ENCODE measurements at regions not wholly inside any gene's neighbourhood (a gene's known extent, or its start where the extent isn't known, plus 50 kb on each side); places are given as distances from the start of the nearest gene placed in this dataset.

- no peak for DNase-seq
These were observed 133.6 kb downstream of the UBE2E3 start for GRCh38 chr2:181114021-181114420.

GRCh38 chr2:181116261-181116660, 135.9 kb downstream of the UBE2E3 start:
- DNase-seq = no peak

GRCh38 chr2:181117206-181117925, 137.0 kb downstream of the UBE2E3 start:
- no peak for DNase-seq

DNA sequence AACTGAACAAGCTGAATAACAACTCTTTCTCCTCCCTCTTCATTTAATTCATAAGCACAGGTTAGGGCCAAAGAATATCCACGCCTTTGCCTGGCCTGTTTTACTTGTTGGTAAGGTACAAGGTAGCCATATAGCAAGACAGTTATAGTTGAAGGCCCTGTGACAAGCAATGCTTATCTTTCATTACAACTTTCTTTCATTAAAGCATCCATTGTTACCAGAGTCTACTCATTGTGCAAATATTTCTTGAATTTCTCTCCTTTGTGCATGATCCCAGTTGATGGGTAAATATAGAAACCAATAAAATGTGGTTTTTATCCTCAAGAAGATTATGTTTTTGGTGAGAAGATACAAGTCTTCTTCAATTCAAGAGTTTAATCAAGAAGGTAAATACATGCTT, 140.2 kb downstream of the UBE2E3 start:
- DNase-seq = no peak

DNA sequence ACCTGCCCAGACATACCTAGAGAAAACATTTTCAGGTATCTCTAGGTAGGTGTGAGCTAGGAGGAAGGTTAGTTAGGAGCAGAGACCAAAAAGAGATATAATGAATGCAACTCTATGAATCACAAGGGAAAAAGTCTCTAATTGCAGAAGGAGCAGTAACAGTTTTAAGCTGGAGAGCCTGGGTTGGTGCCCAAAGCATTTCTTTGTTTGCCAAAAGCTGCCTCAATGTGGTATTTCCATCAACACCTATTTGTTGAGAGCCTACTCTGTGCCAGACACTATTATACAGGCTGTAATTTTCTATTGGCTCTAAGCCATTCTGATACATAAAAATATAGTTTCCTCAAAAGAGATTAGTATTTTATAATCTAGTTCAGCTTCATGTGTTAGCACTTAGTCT, 141.6 kb downstream of the UBE2E3 start:
- DNase-seq = no peak

GRCh38 chr2:181122601-181123000, 142.2 kb downstream of the UBE2E3 start:
- DNase-seq = no peak

- DNase-seq = peak; percentile 51
These were observed 143.4 kb downstream of the UBE2E3 start for GRCh38 chr2:181123798-181124231.

DNA sequence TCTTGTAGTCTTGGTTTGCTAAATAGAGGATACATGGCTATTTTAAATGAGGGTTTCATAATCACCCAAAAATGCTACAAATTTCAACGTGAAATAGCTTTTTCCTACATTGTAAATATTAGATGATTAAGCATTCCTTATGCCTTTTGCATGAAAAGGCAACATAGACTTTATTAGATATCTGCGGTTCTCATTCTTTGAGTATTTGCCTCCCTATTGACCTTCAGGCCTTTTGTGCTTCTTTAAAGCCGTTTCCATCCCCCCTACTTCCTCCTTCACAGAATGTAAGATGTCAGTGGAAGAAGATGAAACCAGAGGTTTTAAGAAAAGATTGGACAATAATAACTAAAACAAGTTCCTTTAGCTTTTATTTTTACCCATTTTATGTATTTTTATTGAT, 144.1 kb downstream of the UBE2E3 start:
- DNase-seq = no peak

DNA sequence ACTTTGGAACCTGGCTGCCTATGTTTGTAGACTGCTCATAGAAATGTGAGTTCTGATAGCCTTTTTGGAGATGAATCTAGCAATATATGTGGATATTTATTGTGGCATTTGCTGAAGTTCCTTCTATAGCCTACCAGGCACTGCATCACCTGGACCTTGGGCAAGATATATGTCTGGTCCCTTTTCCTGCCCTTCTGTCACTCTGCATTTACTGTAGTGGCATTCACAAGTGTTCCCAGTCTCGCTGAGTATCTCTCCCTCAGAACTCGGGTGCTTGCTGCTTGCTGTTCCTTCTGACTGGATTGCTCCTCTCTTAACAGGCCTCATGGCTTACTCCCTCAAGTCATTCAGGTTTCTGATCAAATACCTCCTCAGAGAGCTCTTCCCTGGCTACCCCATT, 145.0 kb downstream of the UBE2E3 start:
- DNase-seq = no peak

DNA sequence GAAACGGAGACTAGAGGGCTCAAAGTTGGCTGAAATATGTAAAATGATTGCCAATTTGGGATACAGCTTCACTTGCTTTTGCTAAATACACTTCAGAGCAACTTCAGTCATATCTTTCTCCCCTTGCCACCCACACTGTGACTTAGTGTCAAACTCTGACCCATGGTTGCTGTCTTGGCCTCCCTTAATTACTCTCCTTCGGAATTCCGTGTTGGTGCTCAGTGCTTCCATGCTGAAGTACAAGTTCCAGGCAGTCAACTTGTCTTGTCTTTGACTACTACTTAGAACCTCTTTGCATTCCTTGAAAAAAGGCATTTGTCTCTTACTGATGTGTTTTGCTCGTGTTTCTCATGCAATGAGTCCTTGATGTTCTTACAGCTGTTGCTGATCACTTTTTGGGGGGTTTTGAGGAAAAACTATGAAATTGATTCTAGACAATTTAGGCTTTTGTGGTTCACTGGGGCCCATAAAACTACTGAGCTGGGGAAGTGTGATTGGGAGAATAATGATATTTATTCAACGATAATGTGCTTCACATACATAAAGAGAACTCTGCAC, 146.0 kb downstream of the UBE2E3 start:
- DNase-seq = no peak

DNA sequence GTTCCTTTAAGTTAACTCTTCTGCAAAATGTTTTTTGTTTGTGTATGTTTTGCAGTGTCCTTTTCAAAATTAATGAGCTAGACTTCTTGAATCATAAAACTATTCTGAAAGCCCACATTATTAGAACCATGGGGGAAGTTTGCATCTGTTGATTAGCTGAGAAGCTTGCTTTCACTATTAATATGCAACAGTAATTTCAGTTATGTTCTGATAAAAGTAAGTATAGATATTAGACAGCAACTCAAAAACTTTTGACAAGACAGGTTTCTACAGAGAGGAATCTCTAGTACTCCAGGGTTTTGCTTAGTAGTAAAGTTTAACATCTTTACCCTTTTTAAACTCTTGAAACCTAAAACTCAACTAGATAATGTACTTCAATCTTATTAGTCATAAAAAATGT, 147.8 kb downstream of the UBE2E3 start:
- no peak for DNase-seq

- no peak for DNase-seq
These were observed 149.1 kb downstream of the UBE2E3 start for GRCh38 chr2:181129364-181130056.

GRCh38 chr2:181130686-181131085, 150.3 kb downstream of the UBE2E3 start:
- no peak for DNase-seq

- DNase-seq = no peak
These were observed 151.2 kb downstream of the UBE2E3 start for GRCh38 chr2:181131584-181131983.

- no peak for DNase-seq
These were observed 158.4 kb downstream of the UBE2E3 start for GRCh38 chr2:181138816-181139215.

- DNase-seq = no peak
These were observed 159.4 kb downstream of the UBE2E3 start for GRCh38 chr2:181139831-181140230.

DNA sequence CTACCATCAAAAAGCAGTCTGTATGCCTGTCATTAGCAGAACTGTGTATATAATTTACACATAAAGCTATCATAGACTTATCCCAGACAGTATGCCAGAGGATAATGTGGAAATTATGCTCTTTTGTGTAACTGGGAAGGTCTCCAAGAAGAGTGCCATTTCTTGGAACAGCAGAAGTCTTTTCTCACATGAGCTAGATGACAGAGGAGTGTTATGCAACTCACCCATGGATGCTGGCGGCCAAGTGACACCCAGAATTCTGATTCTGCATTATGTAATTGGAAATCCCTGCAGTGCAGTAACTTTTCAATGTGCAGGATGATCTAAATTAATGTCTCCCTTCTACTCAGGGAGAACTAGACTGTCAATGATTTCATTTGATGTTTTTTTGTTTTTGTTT, 160.0 kb downstream of the UBE2E3 start:
- DNase-seq = no peak

- DNase-seq = no peak
These were observed 160.5 kb downstream of the UBE2E3 start for GRCh38 chr2:181140928-181141327.

DNA sequence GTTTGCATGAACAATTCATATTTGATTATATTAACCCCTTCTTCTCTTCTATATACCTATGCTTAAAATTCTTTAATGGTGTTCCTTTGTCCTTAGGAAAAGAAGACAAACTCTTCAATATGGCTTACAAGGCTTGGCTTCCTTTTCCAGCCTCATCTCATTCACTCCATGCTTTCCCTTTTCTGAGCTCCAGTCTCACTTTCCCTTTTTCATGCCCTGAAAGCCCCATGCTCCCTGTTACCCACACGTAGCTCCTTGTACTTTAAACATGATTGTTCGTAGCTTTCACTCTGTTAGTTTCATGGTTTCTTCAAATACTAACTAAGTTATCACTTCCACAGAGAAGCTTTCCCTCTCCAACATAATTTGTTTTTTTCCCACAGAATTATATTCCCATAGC, 161.3 kb downstream of the UBE2E3 start:
- DNase-seq = no peak

DNA sequence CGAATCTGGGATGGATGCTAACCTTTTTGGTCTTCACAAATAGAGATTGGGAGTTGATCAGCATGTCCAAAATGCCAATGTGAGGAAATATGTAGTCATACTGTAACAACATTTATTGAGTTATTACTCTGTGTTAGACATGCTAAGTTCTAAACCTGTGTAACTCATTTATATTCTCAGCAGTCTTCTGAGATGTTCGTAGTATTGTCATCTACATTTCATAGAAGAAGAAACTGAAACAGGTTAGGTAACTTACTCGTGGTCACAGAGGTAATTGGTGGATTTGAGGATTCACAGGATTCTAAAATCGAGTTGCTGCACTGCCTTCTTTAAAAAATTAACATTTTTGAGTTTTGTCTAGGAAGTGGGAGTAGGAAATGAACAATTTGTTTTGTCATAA, 162.1 kb downstream of the UBE2E3 start:
- DNase-seq = no peak

GRCh38 chr2:181143790-181144300, 163.4 kb downstream of the UBE2E3 start:
- DNase-seq = no peak

GRCh38 chr2:181145645-181146044, 165.2 kb downstream of the UBE2E3 start:
- no peak for DNase-seq

DNA sequence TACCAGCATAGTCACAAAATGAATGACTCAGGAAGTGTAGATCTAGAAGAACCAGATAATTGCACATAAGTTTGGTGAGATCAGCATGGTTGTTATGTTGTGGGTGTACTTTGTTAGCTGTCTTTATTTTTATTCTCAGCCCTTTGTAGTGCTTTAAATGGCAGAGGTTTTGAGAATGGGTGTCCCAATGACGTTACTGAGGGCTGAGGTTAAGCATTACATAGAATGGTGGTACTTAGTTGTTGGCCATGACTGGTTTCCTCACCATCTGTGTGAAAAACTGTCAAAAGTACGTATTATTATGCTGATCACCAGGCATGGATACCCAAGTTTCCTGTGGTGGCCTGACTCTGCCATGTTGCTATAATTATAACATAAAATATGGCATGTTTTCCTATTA, 165.8 kb downstream of the UBE2E3 start:
- no peak for DNase-seq

- DNase-seq = no peak
These were observed 168.7 kb downstream of the UBE2E3 start for GRCh38 chr2:181149056-181149455.

Measured in activated CD4-positive, alpha-beta T cell treated with anti-CD3 and anti-CD28 coated beads for 48 hours (primary cell).